OCI-LY3 (cell line): ENCODE measurements at regions not wholly inside any gene's neighbourhood (a gene's known extent, or its start where the extent isn't known, plus 50 kb on each side); places are given as distances from the start of the nearest gene placed in this dataset.

Experiments
- H2AFZ ChIP-seq: fragments of 200-600, 300-600 bp; shearing (Covaris generic); 2 replicates; pipeline ENCODE4 v1.6.0; 2014; ENCODE audit warnings: antibody characterized with exemption, low read depth, low read length
- H3K27ac ChIP-seq: fragments of 200-600, 300-600 bp; sonication (generic); 2 replicates; pipeline ENCODE4 v1.5.1; 2014; ENCODE audit warnings: mild to moderate bottlenecking, low read length, moderate library complexity, mixed read lengths
- H3K27me3 ChIP-seq: fragments of 200-600, 300-600 bp; sonication (generic); 2 replicates; pipeline ENCODE4 v1.6.1; 2014; ENCODE audit warnings: low read depth, low read length, mixed read lengths
- H3K36me3 ChIP-seq: fragments of 200-600, 300-600 bp; sonication (generic); replicated peaks from 2 replicates; pipeline ENCODE3; 2014; ENCODE audit warnings: low read depth, low read length, mixed read lengths
- H3K4me1 ChIP-seq: fragments of 300-600, 200-600 bp; sonication (generic); 2 replicates; pipeline ENCODE4 v1.6.1; 2014; ENCODE audit warnings: low read length, mixed read lengths
- H3K4me2 ChIP-seq: fragments of 200-600, 300-600 bp; sonication (generic); 2 replicates; pipeline ENCODE4 v1.6.1; 2014; ENCODE audit warnings: low read length, mixed read lengths
- H3K4me3 ChIP-seq: fragments of 300-600, 200-600 bp; sonication (generic); 2 replicates; pipeline ENCODE4 v1.5.1; 2014; ENCODE audit warnings: antibody characterized with exemption, mild to moderate bottlenecking, low read length, moderate library complexity
- H3K79me2 ChIP-seq: fragments of 300-600, 200-600 bp; shearing (Covaris generic); 2 replicates; pipeline ENCODE4 v1.6.1; 2014; ENCODE audit warnings: mild to moderate bottlenecking, low read length, mixed read lengths
- H3K9ac ChIP-seq: fragments of 300-600, 200-600 bp; shearing (Covaris generic); 2 replicates; pipeline ENCODE4 v1.6.0; 2014; ENCODE audit warnings: mild to moderate bottlenecking, low read length, moderate library complexity
- H3K9me3 ChIP-seq: fragments of 200-600, 300-600 bp; shearing (Covaris generic); 2 replicates; pipeline ENCODE4 v1.6.1; 2014; ENCODE audit warnings: low read length, mixed read lengths; ENCODE audit not compliant: insufficient read depth
- H4K20me1 ChIP-seq: fragments of 200-600, 300-600 bp; sonication (generic); 2 replicates; pipeline ENCODE4 v1.6.1; 2016; ENCODE audit warnings: low read length, mixed read lengths; ENCODE audit not compliant: insufficient read depth
- EZH2phosphoT487 ChIP-seq: fragments of 200-600 bp; shearing (Covaris generic); IDR thresholded peaks from 2 replicates; pipeline ENCODE4 v1.6.1; 2018; ENCODE audit warnings: antibody characterized with exemption, mixed run types, low read depth
- TF ChIP-seq, protein P1 (sequence below): fragments of 200-600, 300-600 bp; sonication (generic); IDR thresholded peaks from 2 replicates; pipeline ENCODE4 v1.5.1; 2014; ENCODE audit warnings: antibody characterized with exemption, low read length, low read depth

DNA sequence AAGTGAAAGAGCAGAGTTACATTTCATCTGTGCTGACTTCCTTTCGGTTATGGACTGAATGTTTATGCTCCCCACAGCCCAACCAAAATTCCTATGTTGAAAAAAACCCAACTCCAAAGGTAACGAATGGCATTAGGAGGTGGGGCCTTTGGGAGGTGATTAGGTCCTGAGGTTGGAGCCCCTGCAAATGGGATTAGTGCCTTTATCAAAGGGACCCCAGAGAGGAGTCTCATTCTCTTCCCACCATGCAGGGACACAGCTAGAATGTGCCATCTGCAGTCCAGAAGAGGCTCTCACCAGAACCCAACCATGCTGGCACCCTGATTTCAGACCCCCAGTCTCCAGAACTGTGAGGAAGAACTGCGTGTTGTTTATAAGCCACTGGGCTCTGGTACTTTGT lies 199.3 kb downstream of the TOMM20 start:
- H3K27ac ChIP-seq: no peak overlapping the region
- H3K27me3 ChIP-seq: peaks cover 55% of the 10 kb centered on the region

DNA sequence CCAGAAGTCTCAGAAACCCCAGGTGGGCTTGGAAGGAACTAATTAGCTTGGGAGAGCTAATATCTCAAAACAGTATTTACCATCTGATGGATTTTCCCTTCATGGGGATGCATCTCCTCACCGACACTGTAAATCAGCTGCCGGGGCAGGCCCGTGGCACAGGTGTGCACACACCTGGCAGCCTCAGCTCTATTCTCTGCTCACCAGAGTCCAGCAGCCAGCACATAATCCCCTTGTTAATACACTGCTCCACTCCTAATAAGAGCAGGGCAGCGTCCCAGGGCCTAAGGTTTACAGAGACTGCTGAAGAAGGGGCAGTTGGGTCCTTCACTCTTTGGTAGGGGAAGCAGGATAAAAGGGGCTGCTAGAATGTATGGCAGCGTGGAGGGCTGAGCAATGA lies 200.0 kb downstream of the TOMM20 start:
- Histone ChIP-seq H3K27me3 (peaks cover 55% of the 10 kb centered on the region), H3K4me3 (no peak overlapping the region), H3K79me2 (no peaks in the 10 kb centered on the region), H3K9me3 (no peaks in the 10 kb centered on the region), H3K27ac (no peak overlapping the region), H3K36me3 (peaks cover 6% of the 10 kb centered on the region), H3K4me2 (peak overlapping the region; percentile 98), H4K20me1 (no peaks in the 10 kb centered on the region), H3K4me1 (peaks cover 74% of the 10 kb centered on the region), H2AFZ (no peak overlapping the region), H3K9ac (peak overlapping the region; percentile 48; the same call in 1 of the 2 replicates)
- TF ChIP-seq, protein P1, sequence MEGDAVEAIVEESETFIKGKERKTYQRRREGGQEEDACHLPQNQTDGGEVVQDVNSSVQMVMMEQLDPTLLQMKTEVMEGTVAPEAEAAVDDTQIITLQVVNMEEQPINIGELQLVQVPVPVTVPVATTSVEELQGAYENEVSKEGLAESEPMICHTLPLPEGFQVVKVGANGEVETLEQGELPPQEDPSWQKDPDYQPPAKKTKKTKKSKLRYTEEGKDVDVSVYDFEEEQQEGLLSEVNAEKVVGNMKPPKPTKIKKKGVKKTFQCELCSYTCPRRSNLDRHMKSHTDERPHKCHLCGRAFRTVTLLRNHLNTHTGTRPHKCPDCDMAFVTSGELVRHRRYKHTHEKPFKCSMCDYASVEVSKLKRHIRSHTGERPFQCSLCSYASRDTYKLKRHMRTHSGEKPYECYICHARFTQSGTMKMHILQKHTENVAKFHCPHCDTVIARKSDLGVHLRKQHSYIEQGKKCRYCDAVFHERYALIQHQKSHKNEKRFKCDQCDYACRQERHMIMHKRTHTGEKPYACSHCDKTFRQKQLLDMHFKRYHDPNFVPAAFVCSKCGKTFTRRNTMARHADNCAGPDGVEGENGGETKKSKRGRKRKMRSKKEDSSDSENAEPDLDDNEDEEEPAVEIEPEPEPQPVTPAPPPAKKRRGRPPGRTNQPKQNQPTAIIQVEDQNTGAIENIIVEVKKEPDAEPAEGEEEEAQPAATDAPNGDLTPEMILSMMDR: no peak

More for the DNA sequence above, 199.3 kb downstream of the TOMM20 start:
- Histone ChIP-seq H3K36me3 (peaks cover 6% of the 10 kb centered on the region), H3K4me3 (no peak overlapping the region), H3K9me3 (no peaks in the 10 kb centered on the region), H3K4me1 (peaks cover 82% of the 10 kb centered on the region), H3K79me2 (no peaks in the 10 kb centered on the region), H3K4me2 (no peak overlapping the region), H3K9ac (no peak overlapping the region), H2AFZ (no peak overlapping the region), H4K20me1 (no peaks in the 10 kb centered on the region)
- TF ChIP-seq EZH2phosphoT487: no peak
- TF ChIP-seq, protein P1: no peak

DNA sequence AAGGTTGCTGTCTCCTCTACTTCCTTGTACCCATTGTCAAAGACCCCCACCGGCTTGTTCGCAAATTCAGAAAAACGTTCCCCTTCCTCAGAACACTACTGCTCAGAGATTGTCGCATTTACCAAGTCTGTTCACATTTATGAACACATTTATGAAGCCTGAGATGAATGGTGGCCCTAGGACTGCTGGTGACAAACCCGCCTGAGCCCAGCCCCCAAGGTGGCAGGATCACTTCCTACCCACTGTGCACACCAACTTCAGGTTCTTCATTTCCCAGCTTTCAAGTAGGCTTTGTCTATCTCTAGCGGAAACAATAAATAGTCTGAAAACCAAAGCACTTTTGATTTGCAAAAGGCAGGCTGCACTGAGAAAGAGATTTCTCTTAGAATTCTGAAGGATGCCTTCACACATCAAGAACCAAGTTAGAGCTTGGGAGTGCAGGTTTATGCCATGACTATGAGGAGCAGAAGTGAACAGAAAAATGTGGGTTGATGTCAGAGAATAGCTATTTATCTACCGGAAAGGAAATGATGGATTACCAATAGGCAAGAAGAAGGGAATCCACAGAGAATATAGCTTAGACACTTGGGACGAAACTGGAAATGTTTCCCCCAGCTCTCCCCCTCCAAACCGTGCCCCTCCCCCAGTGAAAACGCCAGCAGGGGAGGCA lies 200.5 kb downstream of the TOMM20 start:
- TF ChIP-seq EZH2phosphoT487: no peak
- TF ChIP-seq, protein P1: no peak
- Histone ChIP-seq H3K79me2 (no peaks in the 10 kb centered on the region), H2AFZ (no peak overlapping the region), H4K20me1 (no peaks in the 10 kb centered on the region), H3K27me3 (peaks cover 55% of the 10 kb centered on the region), H3K9ac (peak overlapping the region; percentile 48; the same call in 1 of the 2 replicates), H3K36me3 (peaks cover 6% of the 10 kb centered on the region), H3K4me2 (peak overlapping the region; percentile 98), H3K4me3 (peak overlapping the region; percentile 70), H3K4me1 (peaks cover 70% of the 10 kb centered on the region), H3K27ac (no peak overlapping the region), H3K9me3 (no peaks in the 10 kb centered on the region)

DNA sequence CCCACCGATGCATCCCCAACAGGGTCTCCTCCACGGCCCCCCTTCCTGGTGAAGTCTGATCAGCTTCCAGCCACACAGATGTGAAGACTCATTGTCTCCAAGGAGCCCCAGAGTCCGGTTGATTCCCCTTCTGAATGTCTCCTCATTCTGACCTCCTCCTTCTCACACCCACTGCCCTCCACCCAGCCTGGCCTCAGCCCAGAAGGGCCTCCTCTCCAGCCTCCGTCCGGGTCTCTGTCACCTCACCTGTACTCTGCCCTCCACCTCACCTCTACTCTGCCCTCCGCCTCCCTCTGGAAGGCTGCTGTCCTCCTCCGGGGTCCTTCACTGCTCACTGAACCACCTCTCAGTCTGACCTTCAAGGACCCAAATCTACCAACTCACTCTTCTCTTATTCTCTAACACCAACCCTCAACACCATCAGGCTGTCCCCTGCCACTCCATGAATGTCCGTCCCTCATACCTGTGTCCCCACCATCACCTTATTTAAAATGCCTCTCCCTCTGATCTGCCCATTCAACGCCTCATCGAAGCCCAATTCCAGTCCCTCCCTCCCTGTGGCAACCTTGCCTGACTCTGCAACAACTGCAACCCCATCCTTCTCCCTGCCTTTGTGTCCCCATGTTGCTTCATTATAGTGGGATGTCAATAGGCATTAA lies 201.2 kb downstream of the TOMM20 start:
- H3K36me3 ChIP-seq: peaks cover 6% of the 10 kb centered on the region
- peaks cover 55% of the 10 kb centered on the region for H3K27me3 ChIP-seq
- no peak overlapping the region for H2AFZ ChIP-seq
- peaks cover 63% of the 10 kb centered on the region for H3K4me1 ChIP-seq
- no peaks in the 10 kb centered on the region for H3K79me2 ChIP-seq
- TF ChIP-seq, protein P1: no peak
- no peak for TF ChIP-seq EZH2phosphoT487
- peak overlapping the region; percentile 98 for H3K4me2 ChIP-seq
- no peaks in the 10 kb centered on the region for H4K20me1 ChIP-seq
- H3K9me3 ChIP-seq: no peaks in the 10 kb centered on the region
- H3K27ac ChIP-seq: no peak overlapping the region
- H3K9ac ChIP-seq: peak overlapping the region; percentile 48; the same call in 1 of the 2 replicates
- peak overlapping the region; percentile 70 for H3K4me3 ChIP-seq
